ENCODE measurements at regions not wholly inside any gene's neighbourhood (a gene's known extent, or its start where the extent isn't known, plus 50 kb on each side); places are given as distances from the start of the nearest gene placed in this dataset.
A peak's percentile ranks its signal among the peaks of the same experiment; 100 is the strongest.

DNA sequence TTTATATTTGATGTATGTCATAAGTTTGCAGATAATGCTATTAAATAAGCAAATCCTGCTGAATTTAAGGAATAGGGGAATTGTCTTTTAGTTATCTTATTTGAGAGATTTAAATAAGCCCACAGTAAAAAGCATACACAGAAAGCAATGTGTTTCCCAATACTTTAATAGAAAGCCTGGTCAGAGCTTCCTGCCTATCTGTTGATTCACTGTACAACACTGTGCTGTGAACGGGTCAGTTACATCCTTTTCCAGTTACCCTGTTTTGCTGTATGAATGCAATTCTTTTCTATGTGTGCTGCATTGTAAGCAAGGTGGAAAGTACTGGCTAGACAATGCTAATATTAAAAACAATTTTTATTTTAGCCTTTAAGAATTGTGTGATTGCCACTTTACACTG, 81.2 kb downstream of the ANKRD7 start:
- H3K79me2 ChIP-seq (ENCODE audit: insufficient read depth, low read length): no peaks in the 10 kb centered on the region
- H3K9me3 ChIP-seq (ENCODE audit: insufficient read depth, low read depth, low read length): no peaks in the 10 kb centered on the region
- no peak overlapping the region for H2AFZ ChIP-seq (ENCODE audit: low read depth, low read length)
- Mint-ChIP-seq H3K9me3 (ENCODE audit: unreplicated experiment) (peaks cover 5% of the 10 kb centered on the region), H3K4me1 (ENCODE audit: low read depth, unreplicated experiment) (peaks cover 6% of the 10 kb centered on the region), H3K27ac (ENCODE audit: unreplicated experiment) (no peak overlapping the region), H3K36me3 (ENCODE audit: low read depth, unreplicated experiment) (no peaks in the 10 kb centered on the region), H3K4me3 (ENCODE audit: unreplicated experiment) (no peak overlapping the region), H3K27me3 (ENCODE audit: low read depth, unreplicated experiment) (no peaks in the 10 kb centered on the region)
- no peaks in the 10 kb centered on the region for H4K20me1 ChIP-seq (ENCODE audit: insufficient read depth, low read length)
- no peaks in the 10 kb centered on the region for H3K27me3 ChIP-seq (ENCODE audit: insufficient read depth, low read length)
- no peak for DNase-seq (ENCODE audit: low read depth)
- H3K9ac ChIP-seq (ENCODE audit: low read length): no peak overlapping the region
- H3K27ac ChIP-seq (ENCODE audit: low read depth, low read length): no peak overlapping the region
- H3K36me3 ChIP-seq (ENCODE audit: insufficient read depth, low read length): no peaks in the 10 kb centered on the region
- FAIRE-seq: no peak
- H3K4me1 ChIP-seq (ENCODE audit: insufficient read depth, low read length): no peaks in the 10 kb centered on the region
- TF ChIP-seq, protein P1, sequence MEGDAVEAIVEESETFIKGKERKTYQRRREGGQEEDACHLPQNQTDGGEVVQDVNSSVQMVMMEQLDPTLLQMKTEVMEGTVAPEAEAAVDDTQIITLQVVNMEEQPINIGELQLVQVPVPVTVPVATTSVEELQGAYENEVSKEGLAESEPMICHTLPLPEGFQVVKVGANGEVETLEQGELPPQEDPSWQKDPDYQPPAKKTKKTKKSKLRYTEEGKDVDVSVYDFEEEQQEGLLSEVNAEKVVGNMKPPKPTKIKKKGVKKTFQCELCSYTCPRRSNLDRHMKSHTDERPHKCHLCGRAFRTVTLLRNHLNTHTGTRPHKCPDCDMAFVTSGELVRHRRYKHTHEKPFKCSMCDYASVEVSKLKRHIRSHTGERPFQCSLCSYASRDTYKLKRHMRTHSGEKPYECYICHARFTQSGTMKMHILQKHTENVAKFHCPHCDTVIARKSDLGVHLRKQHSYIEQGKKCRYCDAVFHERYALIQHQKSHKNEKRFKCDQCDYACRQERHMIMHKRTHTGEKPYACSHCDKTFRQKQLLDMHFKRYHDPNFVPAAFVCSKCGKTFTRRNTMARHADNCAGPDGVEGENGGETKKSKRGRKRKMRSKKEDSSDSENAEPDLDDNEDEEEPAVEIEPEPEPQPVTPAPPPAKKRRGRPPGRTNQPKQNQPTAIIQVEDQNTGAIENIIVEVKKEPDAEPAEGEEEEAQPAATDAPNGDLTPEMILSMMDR (IDR thresholded peaks at IDR 0.05; ENCODE audit: insufficient read depth, low read depth, low read length): no peak
- no peak for TF ChIP-seq EZH2 (IDR thresholded peaks at IDR 0.05; ENCODE audit: insufficient read depth, low read length)
- no peak overlapping the region for H3K4me2 ChIP-seq (ENCODE audit: low read length)
- no peak overlapping the region for H3K4me3 ChIP-seq (ENCODE audit: insufficient read depth, low read depth, low read length)

GRCh38 chr7:118306771-118307170, 82.3 kb downstream of the ANKRD7 start:
- H3K4me3 ChIP-seq (ENCODE audit: insufficient read depth, low read depth, low read length): no peak overlapping the region
- no peaks in the 10 kb centered on the region for H3K27me3 ChIP-seq (ENCODE audit: insufficient read depth, low read length)
- Mint-ChIP-seq H3K36me3 (ENCODE audit: low read depth, unreplicated experiment) (no peaks in the 10 kb centered on the region), H3K4me1 (ENCODE audit: low read depth, unreplicated experiment) (peaks cover 8% of the 10 kb centered on the region), H3K4me3 (ENCODE audit: unreplicated experiment) (no peak overlapping the region), H3K9me3 (ENCODE audit: unreplicated experiment) (peaks cover 5% of the 10 kb centered on the region), H3K27me3 (ENCODE audit: low read depth, unreplicated experiment) (no peaks in the 10 kb centered on the region), H3K27ac (ENCODE audit: unreplicated experiment) (no peak overlapping the region)
- H3K4me2 ChIP-seq (ENCODE audit: low read length): no peak overlapping the region
- no peaks in the 10 kb centered on the region for H3K4me1 ChIP-seq (ENCODE audit: insufficient read depth, low read length)
- peak; percentile 26 for DNase-seq (ENCODE audit: low read depth)
- H4K20me1 ChIP-seq (ENCODE audit: insufficient read depth, low read length): no peaks in the 10 kb centered on the region
- H2AFZ ChIP-seq (ENCODE audit: low read depth, low read length): no peak overlapping the region
- no peak overlapping the region for H3K27ac ChIP-seq (ENCODE audit: low read depth, low read length)
- TF ChIP-seq, protein P1 (IDR thresholded peaks at IDR 0.05; ENCODE audit: insufficient read depth, low read depth, low read length): no peak
- no peak for TF ChIP-seq EZH2 (IDR thresholded peaks at IDR 0.05; ENCODE audit: insufficient read depth, low read length)
- H3K9me3 ChIP-seq (ENCODE audit: insufficient read depth, low read depth, low read length): no peaks in the 10 kb centered on the region
- no peak overlapping the region for H3K9ac ChIP-seq (ENCODE audit: low read length)
- peak; percentile 9 for FAIRE-seq
- H3K79me2 ChIP-seq (ENCODE audit: insufficient read depth, low read length): no peaks in the 10 kb centered on the region
- H3K36me3 ChIP-seq (ENCODE audit: insufficient read depth, low read length): no peaks in the 10 kb centered on the region

- Mint-ChIP-seq H3K27ac (ENCODE audit: unreplicated experiment) (no peak overlapping the region), H3K36me3 (ENCODE audit: low read depth, unreplicated experiment) (no peaks in the 10 kb centered on the region), H3K9me3 (ENCODE audit: unreplicated experiment) (peaks cover 7% of the 10 kb centered on the region), H3K4me1 (ENCODE audit: low read depth, unreplicated experiment) (peaks cover 6% of the 10 kb centered on the region), H3K4me3 (ENCODE audit: unreplicated experiment) (no peak overlapping the region), H3K27me3 (ENCODE audit: low read depth, unreplicated experiment) (no peaks in the 10 kb centered on the region)
- no peak for FAIRE-seq
- H3K4me3 ChIP-seq (ENCODE audit: insufficient read depth, low read depth, low read length): no peak overlapping the region
- H3K4me1 ChIP-seq (ENCODE audit: insufficient read depth, low read length): no peaks in the 10 kb centered on the region
- H3K36me3 ChIP-seq (ENCODE audit: insufficient read depth, low read length): no peaks in the 10 kb centered on the region
- no peaks in the 10 kb centered on the region for H3K27me3 ChIP-seq (ENCODE audit: insufficient read depth, low read length)
- TF ChIP-seq EZH2 (IDR thresholded peaks at IDR 0.05; ENCODE audit: insufficient read depth, low read length): no peak
- TF ChIP-seq, protein P1 (IDR thresholded peaks at IDR 0.05; ENCODE audit: insufficient read depth, low read depth, low read length): no peak
- no peaks in the 10 kb centered on the region for H3K79me2 ChIP-seq (ENCODE audit: insufficient read depth, low read length)
- H2AFZ ChIP-seq (ENCODE audit: low read depth, low read length): no peak overlapping the region
- H3K27ac ChIP-seq (ENCODE audit: low read depth, low read length): no peak overlapping the region
- H3K9ac ChIP-seq (ENCODE audit: low read length): no peak overlapping the region
- DNase-seq (ENCODE audit: low read depth): peak; percentile 72
- no peaks in the 10 kb centered on the region for H4K20me1 ChIP-seq (ENCODE audit: insufficient read depth, low read length)
- H3K9me3 ChIP-seq (ENCODE audit: insufficient read depth, low read depth, low read length): no peaks in the 10 kb centered on the region
- H3K4me2 ChIP-seq (ENCODE audit: low read length): no peak overlapping the region
Measured at GRCh38 chr7:118311121-118311836, 86.8 kb downstream of the ANKRD7 start.

Measured in astrocyte (in vitro differentiated cells and primary cell).